Esophagus (tissue), 2 donors: ENCODE measurements at regions not wholly inside any gene's neighbourhood (a gene's known extent, or its start where the extent isn't known, plus 50 kb on each side); places are given as distances from the start of the nearest gene placed in this dataset.

Source experiments
- H3K27ac ChIP-seq, 2 donors: one replicate each; pipeline ENCODE4 v1.5.1; 2013; ENCODE audit warnings: low read depth in 2 of 2, mild to moderate bottlenecking in 2 of 2, inconsistent platforms in 1 of 2, low read length in 1 of 2, moderate library complexity in 1 of 2
- H3K27me3 ChIP-seq, 2 donors: one replicate each; pipeline ENCODE4 v1.6.1; 2013; ENCODE audit warnings: low read length in 2 of 2, control low read depth in 1 of 2, mild to moderate bottlenecking in 1 of 2; ENCODE audit not compliant: insufficient read depth in 2 of 2, control insufficient read depth in 1 of 2
- H3K36me3 ChIP-seq, 2 donors: one replicate each; pipeline ENCODE4 v1.6.1; 2013; ENCODE audit warnings: low read length in 1 of 2; ENCODE audit not compliant: control insufficient read depth in 2 of 2, insufficient read depth in 2 of 2
- H3K4me1 ChIP-seq, 2 donors: one replicate each; pipeline ENCODE4 v1.6.1; 2013; ENCODE audit warnings: low read length in 1 of 2; ENCODE audit not compliant: control insufficient read depth in 2 of 2, insufficient read depth in 2 of 2
- H3K4me3 ChIP-seq, 2 donors: one replicate each; pipeline ENCODE4 v1.5.1; 2013; ENCODE audit warnings: low read length in 2 of 2, mild to moderate bottlenecking in 2 of 2, low read depth in 1 of 2, moderate library complexity in 1 of 2
- H3K9me3 ChIP-seq, 2 donors: one replicate each; pipeline ENCODE4 v1.6.1; 2013; ENCODE audit warnings: mild to moderate bottlenecking in 2 of 2, low read depth in 1 of 2, low read length in 1 of 2, moderate library complexity in 1 of 2; ENCODE audit not compliant: control insufficient read depth in 2 of 2, insufficient read depth in 1 of 2
- WGBS, 2 donors: extraction: QIAGEN DNeasy Blood & Tissue Kit; methylation state at CpG; one replicate each; pipeline ENCODE4 v1.1.7; 2013; 5-methylcytosine and 5-hydroxymethylcytosine counted together
- donor health status: healthy with polysubstance abuse.
- donor health status: Bipolar disorder and iron deficiency.

DNA sequence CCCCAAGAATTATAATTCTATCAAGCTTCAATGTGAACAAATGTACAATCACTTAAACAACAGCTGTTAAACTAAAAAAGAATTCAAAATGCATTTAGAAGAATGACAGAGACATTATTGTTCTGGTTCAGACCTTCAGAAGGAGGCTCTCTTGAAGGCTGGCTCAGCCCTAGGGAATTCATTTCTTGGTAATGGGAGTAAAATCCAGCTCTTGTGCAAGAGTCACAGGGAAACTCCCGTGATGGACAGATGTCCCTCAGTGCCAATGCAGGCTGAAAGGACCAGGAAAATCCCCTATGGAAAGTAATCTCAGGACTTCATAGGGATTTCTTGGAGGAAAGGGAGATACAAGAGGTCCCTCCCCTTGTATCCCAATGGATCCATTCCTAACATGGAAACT is 149.9 kb upstream of the STT3B start:
- Histone ChIP-seq H3K9me3 (no peaks in the 10 kb centered on the region), H3K27ac (no peak overlapping the region), H3K4me1 (no peaks in the 10 kb centered on the region), H3K36me3 (no peaks in the 10 kb centered on the region), H3K27me3 (no peaks in the 10 kb centered on the region), H3K4me3 (no peak overlapping the region)
- 63 to 71% methylated on average over 1 of the region's 1 CpG for WGBS, 2 donors

DNA sequence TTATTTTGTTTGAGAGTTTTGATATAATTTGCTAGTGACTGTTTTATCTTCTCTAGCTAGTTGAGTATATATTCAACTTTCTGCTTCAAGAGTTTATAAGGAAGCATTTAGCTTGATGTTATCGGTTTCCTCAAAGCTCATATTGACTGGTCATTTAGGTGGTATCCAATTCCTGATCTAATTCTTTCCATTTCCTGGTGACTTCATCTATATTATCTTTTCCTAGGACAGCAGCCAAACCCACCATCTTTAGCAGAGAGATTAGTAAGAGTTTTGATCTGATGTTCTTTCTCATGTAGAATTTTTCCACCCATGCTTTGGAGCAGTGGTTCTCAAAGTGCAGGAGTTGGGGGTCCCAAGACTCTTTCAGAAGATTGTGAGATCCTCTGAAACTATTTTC is 148.6 kb upstream of the STT3B start:
- Histone ChIP-seq H3K27me3 (no peaks in the 10 kb centered on the region), H3K4me1 (no peaks in the 10 kb centered on the region), H3K36me3 (no peaks in the 10 kb centered on the region), H3K9me3 (no peaks in the 10 kb centered on the region), H3K27ac (no peak overlapping the region), H3K4me3 (no peak overlapping the region)
- 86 to 94% methylated on average over 1 of the region's 1 CpG for WGBS, 2 donors

DNA sequence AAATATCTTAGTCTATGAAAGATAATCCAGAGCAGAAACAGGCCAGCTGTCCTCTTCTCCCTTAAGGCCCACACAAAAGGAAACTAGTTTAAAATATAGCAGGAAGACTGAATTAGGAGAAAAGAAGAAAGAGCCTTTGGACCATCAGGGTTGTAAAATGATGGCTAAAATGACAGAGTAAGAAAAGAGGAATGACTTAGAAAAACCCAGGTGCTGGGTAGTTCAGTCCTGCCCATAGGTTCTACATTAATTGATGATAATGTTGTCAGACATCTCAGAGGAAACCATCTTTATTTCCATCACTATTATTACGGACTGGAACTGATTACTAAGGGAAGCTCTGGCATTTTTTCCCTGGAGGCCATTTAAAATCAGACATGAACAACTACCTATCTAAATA is 142.8 kb upstream of the STT3B start:
- Histone ChIP-seq H3K27me3 (no peaks in the 10 kb centered on the region), H3K9me3 (no peaks in the 10 kb centered on the region), H3K4me3 (no peak overlapping the region), H3K4me1 (no peaks in the 10 kb centered on the region), H3K27ac (no peak overlapping the region), H3K36me3 (no peaks in the 10 kb centered on the region)
- 75 to 85% methylated on average over 1 of the region's 1 CpG for WGBS, 2 donors

DNA sequence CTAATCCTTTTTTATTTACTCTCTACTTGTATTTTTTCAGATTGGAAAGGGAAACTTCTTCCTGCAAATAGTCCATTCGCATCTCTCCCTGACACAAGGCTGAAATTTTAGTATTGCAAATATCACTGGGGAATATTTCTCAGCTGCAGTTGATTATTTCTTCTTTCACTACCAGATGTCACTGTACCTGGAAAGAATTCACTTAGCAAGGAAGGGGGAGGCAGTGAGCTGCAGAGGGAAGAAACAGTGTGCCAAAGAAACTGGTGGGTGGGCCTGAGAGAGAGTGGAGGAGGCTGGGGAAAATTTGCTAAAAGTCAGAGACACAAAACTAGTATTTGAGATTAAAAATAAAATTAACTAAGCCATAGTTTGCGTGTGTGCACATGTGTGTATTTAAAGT is 142.3 kb upstream of the STT3B start:
- no peak overlapping the region for H3K27ac ChIP-seq
- H3K4me1 ChIP-seq = no peaks in the 10 kb centered on the region
- H3K27me3 ChIP-seq = no peaks in the 10 kb centered on the region
- no peaks in the 10 kb centered on the region for H3K9me3 ChIP-seq
- H3K36me3 ChIP-seq = no peaks in the 10 kb centered on the region
- 86 to 92% methylated on average over 2 of the region's 2 CpGs for WGBS, 2 donors
- H3K4me3 ChIP-seq = no peak overlapping the region

DNA sequence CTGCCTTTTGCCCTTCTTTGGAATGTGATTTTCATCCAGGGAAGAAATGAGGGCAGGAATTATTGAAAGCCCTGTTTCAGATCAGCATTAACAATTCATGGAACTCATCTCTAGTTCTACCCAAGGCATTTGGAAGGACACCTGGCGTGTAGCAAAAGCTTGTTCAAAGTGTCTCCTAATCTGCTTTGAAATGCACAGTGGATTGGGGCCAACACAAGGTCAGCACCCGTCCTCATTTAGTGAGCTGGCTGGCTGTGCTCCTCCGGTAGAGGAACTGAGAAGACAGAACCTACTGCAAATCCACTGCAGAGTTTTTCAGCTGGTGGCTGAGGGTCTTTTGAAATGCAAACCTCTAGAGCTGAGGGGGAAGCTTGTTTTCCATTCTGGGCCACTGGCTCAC is 141.6 kb upstream of the STT3B start:
- no peaks in the 10 kb centered on the region for H3K36me3 ChIP-seq
- no peak overlapping the region for H3K27ac ChIP-seq
- H3K4me1 ChIP-seq = no peaks in the 10 kb centered on the region
- no peaks in the 10 kb centered on the region for H3K27me3 ChIP-seq
- 68 to 71% methylated on average over 3 of the region's 3 CpGs for WGBS, 2 donors
- H3K9me3 ChIP-seq = no peaks in the 10 kb centered on the region
- no peak overlapping the region for H3K4me3 ChIP-seq

DNA sequence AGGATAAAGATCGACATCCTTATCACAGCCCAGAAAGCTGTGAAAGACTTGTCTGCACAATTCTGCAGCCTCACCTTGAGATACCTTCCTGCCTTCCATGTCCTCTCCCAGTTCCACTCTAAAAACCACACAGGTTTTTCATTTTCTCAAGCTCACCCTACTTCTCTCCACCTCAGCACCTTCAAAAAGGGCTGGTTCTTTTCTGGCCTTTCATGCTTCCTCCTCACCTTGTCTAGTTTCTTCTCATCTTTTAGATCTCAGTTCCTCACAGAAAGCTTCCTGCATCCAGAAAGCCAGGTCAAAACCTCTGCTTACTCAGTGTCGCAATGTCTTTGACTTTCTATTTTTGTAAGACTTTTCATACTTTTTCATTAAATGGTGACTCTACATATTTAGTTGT is 140.2 kb upstream of the STT3B start:
- Histone ChIP-seq H3K9me3 (no peaks in the 10 kb centered on the region), H3K36me3 (no peaks in the 10 kb centered on the region), H3K27ac (no peak overlapping the region), H3K4me1 (no peaks in the 10 kb centered on the region), H3K27me3 (no peaks in the 10 kb centered on the region), H3K4me3 (no peak overlapping the region)
- WGBS, 2 donors = 90% methylated on average over 2 of the region's 2 CpGs

DNA sequence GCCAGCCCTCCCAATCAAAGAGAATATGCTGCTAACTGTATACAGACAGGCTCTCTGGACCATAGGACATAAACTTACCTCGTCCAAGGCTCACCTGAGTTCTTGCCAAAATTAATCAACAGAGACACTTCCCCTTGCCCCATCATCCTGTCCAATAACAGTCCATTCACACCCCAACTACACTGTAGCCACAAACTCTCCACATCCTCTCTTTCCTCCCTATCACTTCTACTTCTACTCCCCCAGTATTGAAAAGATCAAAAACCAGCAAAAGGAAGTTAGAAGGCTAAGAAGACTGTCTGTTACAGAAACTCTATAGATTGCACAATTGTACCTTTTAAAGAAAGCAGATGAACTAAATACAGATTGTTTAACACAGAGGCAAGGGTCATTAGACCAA is 133.5 kb upstream of the STT3B start:
- Histone ChIP-seq H3K4me3 (no peak overlapping the region), H3K27ac (no peak overlapping the region), H3K27me3 (no peaks in the 10 kb centered on the region), H3K9me3 (no peaks in the 10 kb centered on the region), H3K36me3 (no peaks in the 10 kb centered on the region), H3K4me1 (no peaks in the 10 kb centered on the region)
- whole genome bisulfite sequencing, 2 donors = 25 to 54% methylated on average over 1 of the region's 1 CpG

DNA sequence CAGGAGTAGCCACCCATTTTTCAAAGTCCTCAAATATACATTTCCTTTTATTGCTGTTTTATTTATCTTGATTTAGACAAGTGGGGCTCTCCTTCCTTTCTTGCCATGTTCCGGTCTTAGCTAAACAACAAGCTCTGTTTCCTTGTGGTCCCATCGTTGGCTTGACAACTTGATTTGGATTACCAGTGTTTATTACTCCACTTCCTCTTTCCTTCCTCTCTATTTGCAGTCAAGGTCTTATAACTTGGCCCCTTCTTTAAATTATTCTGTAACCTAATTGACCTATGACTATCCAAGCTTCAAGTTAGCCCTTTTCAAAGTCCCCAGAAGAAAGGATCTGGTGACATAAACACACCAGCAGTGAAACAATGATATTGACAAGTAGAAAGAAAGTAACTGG is 130.6 kb upstream of the STT3B start:
- Histone ChIP-seq H3K27ac (no peak overlapping the region), H3K4me1 (no peaks in the 10 kb centered on the region), H3K4me3 (no peak overlapping the region), H3K9me3 (no peaks in the 10 kb centered on the region), H3K27me3 (no peaks in the 10 kb centered on the region), H3K36me3 (no peaks in the 10 kb centered on the region)
- WGBS, 2 donors = 63 to 69% methylated on average over 2 of the region's 2 CpGs

DNA sequence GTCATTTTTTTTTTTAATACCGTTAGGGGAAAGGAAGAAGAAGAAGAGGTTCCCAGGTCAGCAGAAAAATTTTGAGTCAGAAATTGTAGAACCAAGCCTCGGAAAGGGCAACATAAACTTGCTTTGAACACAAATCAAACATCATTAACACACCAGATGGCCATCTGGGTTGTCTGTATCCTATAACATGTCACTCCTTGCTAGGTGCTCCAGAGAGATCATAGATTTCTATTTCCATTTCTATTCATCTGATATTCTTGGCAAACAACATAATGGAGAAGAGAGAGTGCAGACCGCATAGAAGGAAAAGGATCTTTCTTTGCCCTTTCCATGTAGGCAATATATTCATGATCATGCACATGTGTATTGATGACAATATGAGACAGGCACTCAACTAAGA is 129.5 kb upstream of the STT3B start:
- Histone ChIP-seq H3K4me3 (no peak overlapping the region), H3K4me1 (no peaks in the 10 kb centered on the region), H3K27ac (no peak overlapping the region), H3K27me3 (no peaks in the 10 kb centered on the region), H3K36me3 (no peaks in the 10 kb centered on the region), H3K9me3 (no peaks in the 10 kb centered on the region)
- WGBS, 2 donors = 86 to 90% methylated on average over 3 of the region's 3 CpGs

DNA sequence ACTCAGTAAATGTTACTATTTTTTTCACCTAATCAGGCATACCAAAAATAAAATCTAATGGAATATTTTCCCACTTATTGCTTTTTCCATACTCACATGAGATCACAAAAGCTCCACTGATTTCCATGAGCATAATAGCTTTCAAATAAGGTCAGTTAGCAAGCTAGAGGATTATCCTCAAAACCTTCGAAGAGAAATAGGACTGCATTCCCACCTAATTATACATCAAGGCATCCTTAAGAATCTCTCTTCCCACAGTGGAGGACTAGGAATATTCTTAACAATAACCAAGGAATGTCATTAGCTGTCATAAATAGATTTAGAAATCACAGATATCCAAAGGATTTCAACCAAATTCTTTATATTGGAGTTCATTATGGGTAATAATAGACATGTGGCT is 127.9 kb upstream of the STT3B start:
- Histone ChIP-seq H3K9me3 (no peaks in the 10 kb centered on the region), H3K4me3 (no peak overlapping the region), H3K27ac (no peak overlapping the region), H3K4me1 (no peaks in the 10 kb centered on the region), H3K27me3 (no peaks in the 10 kb centered on the region), H3K36me3 (no peaks in the 10 kb centered on the region)
- 79 to 84% methylated on average over 1 of the region's 1 CpG for WGBS, 2 donors
